ENCODE measurements at regions not wholly inside any gene's neighbourhood (a gene's known extent, or its start where the extent isn't known, plus 50 kb on each side); places are given as distances from the start of the nearest gene placed in this dataset.

DNA sequence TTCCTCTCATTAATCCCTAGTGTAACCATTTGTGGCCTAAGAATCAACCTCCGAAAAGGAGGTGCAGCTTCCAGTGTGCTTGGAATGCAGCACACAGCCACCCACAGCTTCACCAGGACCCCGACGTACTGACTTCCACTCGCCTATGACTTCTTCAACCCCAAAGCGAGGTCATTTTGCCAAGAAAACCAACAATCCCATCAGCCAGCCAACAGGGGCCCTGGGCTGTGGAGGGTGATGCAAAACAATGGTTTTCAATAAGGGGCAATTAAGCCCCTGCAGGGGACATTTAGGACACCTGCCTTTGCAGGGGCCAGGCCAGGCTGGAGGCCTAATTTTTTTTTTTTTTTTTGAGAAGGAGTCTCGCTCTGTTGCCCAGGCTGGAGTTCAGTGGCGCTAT is 158.1 kb upstream of the SKOR2 start (continued):
- TF ChIP-seq, protein P1, sequence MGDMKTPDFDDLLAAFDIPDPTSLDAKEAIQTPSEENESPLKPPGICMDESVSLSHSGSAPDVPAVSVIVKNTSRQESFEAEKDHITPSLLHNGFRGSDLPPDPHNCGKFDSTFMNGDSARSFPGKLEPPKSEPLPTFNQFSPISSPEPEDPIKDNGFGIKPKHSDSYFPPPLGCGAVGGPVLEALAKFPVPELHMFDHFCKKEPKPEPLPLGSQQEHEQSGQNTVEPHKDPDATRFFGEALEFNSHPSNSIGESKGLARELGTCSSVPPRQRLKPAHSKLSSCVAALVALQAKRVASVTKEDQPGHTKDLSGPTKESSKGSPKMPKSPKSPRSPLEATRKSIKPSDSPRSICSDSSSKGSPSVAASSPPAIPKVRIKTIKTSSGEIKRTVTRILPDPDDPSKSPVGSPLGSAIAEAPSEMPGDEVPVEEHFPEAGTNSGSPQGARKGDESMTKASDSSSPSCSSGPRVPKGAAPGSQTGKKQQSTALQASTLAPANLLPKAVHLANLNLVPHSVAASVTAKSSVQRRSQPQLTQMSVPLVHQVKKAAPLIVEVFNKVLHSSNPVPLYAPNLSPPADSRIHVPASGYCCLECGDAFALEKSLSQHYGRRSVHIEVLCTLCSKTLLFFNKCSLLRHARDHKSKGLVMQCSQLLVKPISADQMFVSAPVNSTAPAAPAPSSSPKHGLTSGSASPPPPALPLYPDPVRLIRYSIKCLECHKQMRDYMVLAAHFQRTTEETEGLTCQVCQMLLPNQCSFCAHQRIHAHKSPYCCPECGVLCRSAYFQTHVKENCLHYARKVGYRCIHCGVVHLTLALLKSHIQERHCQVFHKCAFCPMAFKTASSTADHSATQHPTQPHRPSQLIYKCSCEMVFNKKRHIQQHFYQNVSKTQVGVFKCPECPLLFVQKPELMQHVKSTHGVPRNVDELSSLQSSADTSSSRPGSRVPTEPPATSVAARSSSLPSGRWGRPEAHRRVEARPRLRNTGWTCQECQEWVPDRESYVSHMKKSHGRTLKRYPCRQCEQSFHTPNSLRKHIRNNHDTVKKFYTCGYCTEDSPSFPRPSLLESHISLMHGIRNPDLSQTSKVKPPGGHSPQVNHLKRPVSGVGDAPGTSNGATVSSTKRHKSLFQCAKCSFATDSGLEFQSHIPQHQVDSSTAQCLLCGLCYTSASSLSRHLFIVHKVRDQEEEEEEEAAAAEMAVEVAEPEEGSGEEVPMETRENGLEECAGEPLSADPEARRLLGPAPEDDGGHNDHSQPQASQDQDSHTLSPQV (IDR thresholded peaks at IDR 0.05): no peak

DNA sequence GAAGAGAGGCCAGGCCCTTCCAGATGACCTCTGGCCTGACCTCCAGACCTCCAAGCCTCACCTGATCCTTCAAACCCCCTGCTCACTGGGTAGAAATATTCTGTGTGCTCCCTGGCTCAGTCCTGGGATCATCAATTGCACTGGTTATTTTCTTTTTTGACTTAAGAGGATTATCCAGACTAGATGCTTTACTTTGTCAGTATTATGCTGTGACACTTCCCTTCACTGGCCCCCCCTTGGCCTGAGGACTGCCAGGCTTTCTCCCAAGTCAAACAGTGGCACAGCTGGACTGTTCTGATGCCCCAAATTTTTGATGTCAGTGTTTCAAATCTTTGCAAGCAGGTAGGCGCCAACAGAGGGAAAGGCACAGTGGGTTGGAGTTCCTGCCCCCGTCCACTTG is 156.3 kb upstream of the SKOR2 start:
- DNase-seq (ENCODE audit: extremely low read depth in 1 of 4, low spot score in 3 of 4): no peak
- Histone ChIP-seq H3K36me3 (ENCODE audit: control insufficient read depth, insufficient read depth, low read length) (no peaks in the 10 kb centered on the region), H3K4me1 (replicated peaks in 1 of 2; ENCODE audit: control insufficient read depth in 2 of 2, insufficient read depth in 2 of 2, low read length in 2 of 2) (no peaks in the 10 kb centered on the region), H3K4me3 (no peak overlapping the region), H3K4me2 (ENCODE audit: insufficient read depth, low read length) (no peak overlapping the region), H3K9ac (ENCODE audit: insufficient read depth in 1 of 2, low read depth in 2 of 2, low read length in 2 of 2) (no peak overlapping the region), H3K27me3 (ENCODE audit: control insufficient read depth in 2 of 2, insufficient read depth in 2 of 2, low read length in 2 of 2) (no peaks in the 10 kb centered on the region), H4K20me1 (replicated peaks; ENCODE audit: control insufficient read depth, insufficient read depth, low read length) (no peaks in the 10 kb centered on the region), H3K27ac (ENCODE audit: extremely low read depth, low read depth, low read length) (no peak overlapping the region), H3K9me1 (ENCODE audit: control insufficient read depth, insufficient read depth, low read length) (no peaks in the 10 kb centered on the region), H2AFZ (ENCODE audit: low read depth, low read length) (no peak overlapping the region), H3K9me3 (replicated peaks; ENCODE audit: control insufficient read depth, insufficient read depth, low read depth, low read length) (no peaks in the 10 kb centered on the region), H3K79me2 (ENCODE audit: control insufficient read depth, insufficient read depth, low read length) (no peaks in the 10 kb centered on the region)
- WGBS (ENCODE audit: insufficient coverage, low coverage, missing lambda C conversion rate): 0% methylated on average over 2 of the region's 2 CpGs
- no TSS peak for BruUV-seq (replicated peaks)
- CTCF ChIA-PET (ENCODE audit: low intra/inter-chr PET ratio): no interaction called here
- in situ Hi-C loops (cut with MboI): no loop called here
- intact Hi-C loops (cut with micrococcal nuclease): no loop called here
- TF ChIP-seq ZBTB1 (CRISPR knock-in tag; IDR thresholded peaks at IDR 0.05; ENCODE audit: borderline replicate concordance, low read depth) (no peak), NFE2L1 (tag; IDR thresholded peaks at IDR 0.05; ENCODE audit: borderline replicate concordance, low read depth) (no peak), MIER1 (IDR thresholded peaks at IDR 0.05; ENCODE audit: low read depth) (no peak), SP2 (IDR thresholded peaks at IDR 0.05; ENCODE audit: extremely low read depth, low read depth, low read length, poor library complexity, severe bottlenecking) (no peak), U2AF1 (optimal IDR thresholded peaks at IDR 0.05; ENCODE audit: low read depth, low read length) (no peak), SPI1 (IDR thresholded peaks at IDR 0.05; ENCODE audit: borderline replicate concordance, low read depth, low read length) (no peak), OTX1 (CRISPR knock-in tag; IDR thresholded peaks at IDR 0.05) (no peak)
- no peak for FAIRE-seq
- no peak for ATAC-seq
- POLR2A ChIA-PET: interaction anchor here (0.6 kb wide), 1 partner anchor 10 kb away, joined by 3 read pairs; no protein-coding TSS in a partner anchor

Data from K562 (cell line).